Hematopoietic multipotent progenitor cell treated with erythropoietin and hydrocortisone succinate and interleukin-3 and kit ligand, for 15 days (in vitro differentiated cells): ENCODE measurements at regions not wholly inside any gene's neighbourhood (a gene's known extent, or its start where the extent isn't known, plus 50 kb on each side); places are given as distances from the start of the nearest gene placed in this dataset.
"Not testable (repeated sequence)": the region's sequence is repeated elsewhere in the genome, so short reads cannot be mapped to it uniquely, and the experiment has no call there.

Experiments
- DNase-seq: peaks from one replicate; pipeline ENCODE4 v3.0.0-alpha.2; 2015; ENCODE audit warnings: low spot score

DNA sequence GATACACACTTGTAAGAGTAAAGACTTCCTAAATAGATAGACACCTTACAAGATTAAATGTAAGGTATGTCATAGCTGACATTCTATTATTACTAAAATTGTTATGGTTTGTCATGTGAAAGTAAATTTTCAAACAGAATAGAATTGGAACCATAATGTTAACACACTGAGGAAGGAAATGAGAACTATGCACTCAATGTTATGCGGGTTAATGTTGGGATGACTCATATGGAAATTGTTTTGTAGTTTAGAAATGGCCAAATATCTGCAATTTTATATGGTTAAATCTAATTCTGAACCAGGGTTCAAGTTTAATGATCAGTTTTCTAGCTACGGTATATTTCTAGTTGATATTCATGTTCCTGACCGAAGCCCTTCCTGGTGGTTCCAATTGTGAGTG is 214.2 kb upstream of the ADO start:
- DNase-seq = no peak

DNA sequence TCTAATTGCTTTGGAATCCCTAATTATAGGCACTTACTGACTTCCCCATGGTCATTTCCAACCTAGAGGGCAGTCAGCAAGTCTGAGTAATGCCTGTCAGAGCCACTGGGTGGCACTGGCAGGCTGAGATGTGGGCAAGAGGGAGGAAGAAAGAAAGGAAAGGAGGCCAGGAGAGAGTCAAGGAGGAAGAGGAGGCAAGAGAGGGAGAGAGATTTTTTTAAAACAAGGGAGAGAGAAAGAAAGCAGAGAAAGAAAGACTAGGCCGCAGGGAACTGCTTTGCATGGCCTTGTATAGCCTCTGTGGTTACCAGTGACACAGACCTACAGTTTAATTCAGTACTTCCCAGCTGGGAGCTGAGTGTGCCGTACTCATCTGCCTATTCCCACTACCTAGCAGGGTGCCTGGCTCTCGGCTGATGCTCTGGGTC is 210.4 kb upstream of the ADO start:
- DNase-seq = peak; percentile 8

DNA sequence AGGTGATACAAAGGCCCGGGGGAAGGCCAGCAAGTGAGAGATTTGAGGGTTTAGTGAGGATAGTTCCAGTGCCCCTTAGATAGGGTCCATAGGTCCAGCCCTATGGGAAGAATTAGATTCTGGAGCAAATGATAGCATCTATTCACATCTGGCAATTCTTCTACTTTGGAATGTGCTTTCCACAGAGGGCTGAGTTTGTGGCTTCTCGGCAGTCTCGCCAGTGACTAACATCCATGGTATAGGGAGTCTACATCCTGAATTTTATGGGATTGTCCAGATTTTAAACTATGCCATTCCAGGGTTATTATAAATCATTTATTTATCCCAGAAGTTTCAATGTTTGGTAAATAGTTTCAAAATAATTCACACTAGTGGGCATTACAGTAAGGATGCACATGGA is 207.3 kb upstream of the ADO start:
- no peak for DNase-seq

DNA sequence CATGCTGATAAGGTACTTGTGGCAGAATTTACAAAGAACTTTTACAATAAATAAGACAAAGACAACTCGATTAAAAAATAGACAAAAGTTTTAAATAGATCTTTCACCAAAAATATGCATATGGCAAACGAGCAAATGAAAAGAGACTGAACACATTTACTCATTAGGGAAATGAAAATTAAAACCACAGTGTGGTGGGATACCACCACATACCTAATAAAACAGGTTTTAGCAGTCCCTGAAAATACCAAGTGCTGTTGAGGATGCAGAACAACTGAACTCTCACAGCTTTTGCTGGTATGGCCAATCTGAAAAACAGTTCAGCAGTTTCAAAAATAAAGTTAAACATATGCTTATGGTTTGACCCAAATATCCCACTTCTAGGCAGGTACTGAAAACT is 205.4 kb upstream of the ADO start:
- no peak for DNase-seq

DNA sequence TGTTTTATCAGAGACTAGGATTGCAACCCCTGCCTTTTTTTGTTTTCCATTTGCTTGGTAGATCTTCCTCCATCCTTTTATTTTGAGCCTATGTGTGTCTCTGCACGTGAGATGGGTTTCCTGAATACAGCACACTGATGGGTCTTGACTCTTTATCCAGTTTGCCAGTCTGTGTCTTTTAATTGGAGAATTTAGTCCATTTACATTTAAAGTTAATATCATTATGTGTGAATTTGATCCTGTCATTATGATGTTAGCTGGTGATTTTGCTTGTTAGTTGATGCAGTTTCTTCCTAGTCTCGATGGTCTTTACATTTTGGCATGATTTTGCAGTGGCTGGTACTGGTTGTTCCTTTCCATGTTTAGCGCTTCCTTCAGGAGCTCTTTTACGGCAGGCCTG is 198.0 kb upstream of the ADO start:
- DNase-seq = not testable (repeated sequence)

DNA sequence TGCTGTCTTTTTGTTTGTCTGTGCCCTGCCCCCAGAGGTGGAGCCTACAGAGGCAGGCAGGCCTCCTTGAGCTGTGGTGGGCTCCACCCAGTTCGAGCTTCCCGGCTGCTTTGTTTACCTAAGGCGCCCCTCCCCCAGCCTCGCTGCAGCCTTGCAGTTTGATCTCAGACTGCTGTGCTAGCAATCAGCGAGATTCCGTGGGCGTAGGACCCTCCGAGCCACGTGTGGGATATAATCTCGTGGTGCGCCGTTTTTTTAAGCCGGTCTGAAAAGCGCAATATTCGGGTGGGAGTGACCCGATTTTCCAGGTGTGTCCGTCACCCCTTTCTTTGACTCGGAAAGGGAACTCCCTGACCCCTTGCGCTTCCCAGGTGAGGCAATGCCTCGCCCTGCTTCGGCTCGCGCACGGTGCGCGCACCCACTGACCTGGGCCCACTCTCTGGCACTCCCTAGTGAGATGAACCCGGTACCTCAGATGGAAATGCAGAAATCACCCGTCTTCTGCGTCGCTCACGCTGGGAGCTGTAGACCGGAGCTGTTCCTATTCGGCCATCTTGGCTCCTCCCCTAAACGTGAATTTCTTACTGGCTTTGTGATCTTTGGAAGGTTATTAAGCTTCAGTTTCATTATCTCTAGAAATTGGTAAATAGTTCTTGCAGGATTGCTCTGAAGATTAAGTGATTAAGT is 196.2 kb upstream of the ADO start:
- not testable (repeated sequence) for DNase-seq

DNA sequence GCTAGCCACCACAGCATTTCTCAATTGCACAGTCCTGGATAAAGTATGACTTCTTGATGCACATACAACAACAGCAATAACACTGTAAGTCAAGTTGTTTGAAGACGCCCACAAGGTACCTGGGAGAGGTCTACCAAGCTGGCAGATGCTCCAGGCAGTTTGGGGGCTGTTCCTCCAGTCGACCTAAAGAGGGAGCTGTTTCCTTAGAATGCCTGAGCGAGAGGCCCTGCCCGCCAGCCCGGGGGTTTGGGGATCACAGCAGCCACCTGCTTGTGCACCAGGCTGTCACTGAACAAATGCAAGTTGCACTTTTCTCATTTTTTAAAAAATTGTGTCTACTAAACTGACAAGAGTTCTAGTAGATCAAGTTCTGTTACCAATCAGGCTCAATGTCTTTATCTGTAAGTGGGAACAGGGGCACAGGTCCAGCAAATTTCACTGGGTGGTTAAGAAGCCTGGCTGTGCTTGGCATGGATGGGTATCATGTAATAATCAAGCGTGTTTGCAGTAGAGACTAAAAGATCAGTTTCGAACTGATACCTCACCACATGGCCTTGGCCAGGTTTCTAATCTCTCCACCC is 193.8 kb upstream of the ADO start:
- DNase-seq = peak; percentile 4

DNA sequence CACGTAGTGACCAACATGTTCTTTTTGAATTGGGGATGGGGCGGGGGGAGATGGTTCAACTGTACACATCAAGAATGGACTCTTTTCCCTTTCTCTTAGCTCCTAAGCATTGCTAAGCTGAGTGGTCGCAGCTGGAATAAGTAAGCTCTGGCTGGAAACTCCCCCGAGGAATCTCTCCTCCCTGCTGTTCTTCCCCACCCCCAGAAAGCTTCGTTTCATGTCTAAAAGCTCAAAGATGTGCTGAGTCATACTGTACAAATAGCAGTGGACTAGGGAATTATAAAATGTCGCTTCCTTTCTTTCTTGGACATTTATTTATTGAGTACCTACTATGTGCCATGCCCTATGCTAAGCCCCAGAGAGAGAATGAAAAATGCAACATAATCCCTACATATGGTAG is 191.1 kb upstream of the ADO start:
- DNase-seq = no peak

DNA sequence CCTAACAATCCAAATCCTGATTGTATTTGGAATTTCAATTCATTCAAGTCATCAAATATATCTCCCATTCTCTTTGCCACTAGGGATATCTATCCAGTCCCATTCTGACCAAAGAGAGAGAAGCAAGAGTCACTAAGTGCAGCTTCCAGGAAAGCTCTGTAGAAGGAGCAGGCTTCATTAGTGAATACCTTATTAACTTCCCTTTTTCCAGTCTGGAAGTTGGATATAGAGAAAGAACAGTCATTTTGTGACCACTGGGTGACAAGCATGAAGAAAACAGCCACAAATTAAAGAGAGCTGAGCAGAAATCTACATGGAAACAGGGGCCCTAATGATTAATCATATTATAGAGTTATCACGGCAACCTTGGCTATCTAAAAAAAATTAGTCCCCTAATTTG is 190.7 kb upstream of the ADO start:
- no peak for DNase-seq

DNA sequence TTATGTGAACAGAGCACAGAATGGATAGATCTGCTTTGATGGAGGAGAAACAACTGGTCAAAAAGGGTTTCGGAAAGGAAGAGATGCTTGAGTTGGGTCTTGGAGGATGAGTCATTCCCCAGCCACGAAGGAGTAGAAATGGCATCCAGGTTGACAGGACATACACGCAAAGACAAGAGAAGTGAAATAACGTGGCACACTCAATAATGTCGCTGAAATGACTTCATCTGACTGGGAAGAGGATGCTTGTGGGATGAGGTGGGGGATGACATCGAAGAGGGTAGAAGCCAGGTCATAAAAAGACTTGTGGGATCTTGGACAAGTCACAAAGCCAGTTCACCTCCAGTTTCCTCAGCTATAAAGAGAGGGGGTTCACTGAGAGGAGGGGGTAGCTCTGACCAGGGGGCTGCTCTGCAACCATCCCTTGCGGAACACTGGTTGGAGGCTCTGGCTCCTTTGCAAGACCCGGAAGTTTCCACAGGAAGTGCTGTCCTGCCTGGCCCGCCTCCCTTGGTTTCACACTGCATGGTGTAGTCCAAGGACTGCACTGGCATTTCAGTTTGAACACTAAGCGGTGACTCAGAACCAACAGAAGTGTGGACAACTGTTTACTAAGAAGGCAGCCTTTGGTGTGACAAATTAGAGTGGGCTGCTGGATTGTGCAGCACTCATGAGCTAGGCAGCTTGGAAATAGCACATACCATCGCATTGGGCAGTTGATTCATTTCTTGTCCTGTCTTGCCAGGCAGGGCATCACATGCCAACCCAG is 189.9 kb upstream of the ADO start:
- no peak for DNase-seq

DNA sequence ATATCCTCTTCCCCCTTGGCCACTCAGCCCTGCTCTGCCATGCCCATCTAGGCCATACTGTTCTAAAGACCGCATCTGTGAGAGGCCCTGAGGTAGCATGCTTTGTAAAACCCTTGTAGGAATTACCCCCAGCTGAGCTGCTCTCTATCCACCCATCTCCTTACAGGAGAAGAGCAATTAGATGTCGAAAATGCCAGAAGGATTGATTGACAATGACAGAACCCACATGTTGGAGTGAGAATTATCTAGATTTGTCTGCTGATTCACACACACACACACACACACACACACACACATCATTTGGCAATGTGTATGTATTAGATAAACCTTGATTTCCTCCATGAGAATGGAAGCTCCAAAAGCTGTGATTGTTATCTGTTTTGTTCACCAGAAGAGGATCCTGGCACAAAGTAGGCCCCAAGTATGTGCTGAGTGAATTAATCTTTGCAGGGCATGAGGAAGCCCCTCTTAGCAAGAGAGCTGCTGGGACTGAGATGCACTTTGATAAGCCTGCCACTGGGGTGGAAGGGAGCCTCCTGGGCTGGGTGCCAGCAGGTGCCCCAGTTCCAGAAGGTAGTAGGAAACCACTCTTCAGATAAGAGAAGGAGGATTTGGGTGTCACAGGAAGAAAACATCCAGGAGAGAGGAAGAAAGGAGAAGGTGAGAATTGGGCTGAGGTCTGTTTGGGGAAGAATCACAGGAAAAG is 187.5 kb upstream of the ADO start:
- no peak for DNase-seq

DNA sequence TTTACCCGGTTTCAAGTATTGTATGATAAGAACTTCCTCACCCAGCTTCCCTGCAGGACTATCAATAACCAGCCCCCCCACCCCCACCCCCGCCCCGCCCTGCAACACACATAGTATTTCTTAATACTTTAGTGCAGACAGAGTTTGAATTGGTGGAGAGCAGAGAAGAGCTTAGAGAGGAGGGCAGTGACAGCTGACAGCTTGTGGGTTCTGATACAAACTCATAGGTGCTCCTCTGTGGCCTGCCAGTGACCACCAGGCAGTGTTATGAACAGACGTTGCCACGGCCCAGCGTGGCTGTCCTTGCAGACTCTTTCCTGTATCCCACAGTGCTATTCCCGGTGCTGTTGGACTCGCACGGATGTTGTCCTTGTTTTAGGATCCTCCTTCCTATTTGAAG is 186.9 kb upstream of the ADO start:
- DNase-seq = no peak

DNA sequence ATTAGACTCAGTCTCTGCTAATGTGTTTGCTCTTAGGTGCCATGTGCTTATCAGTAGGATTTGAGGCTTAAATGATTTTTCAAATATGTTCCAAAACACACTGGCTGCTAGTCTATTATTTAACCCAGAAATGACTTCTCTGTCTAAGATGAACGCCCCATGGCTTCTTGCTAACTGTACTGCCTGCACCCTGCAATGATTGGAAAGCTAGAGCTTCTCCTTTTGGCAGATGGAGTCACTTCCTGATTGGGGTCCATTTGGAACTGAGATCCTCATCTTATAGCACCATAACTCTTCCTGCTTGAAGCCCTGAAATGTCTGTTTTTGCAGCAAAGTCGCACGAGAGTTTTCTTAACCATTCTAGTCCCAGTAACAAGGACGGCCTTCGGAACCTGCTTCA is 186.5 kb upstream of the ADO start:
- DNase-seq = no peak

DNA sequence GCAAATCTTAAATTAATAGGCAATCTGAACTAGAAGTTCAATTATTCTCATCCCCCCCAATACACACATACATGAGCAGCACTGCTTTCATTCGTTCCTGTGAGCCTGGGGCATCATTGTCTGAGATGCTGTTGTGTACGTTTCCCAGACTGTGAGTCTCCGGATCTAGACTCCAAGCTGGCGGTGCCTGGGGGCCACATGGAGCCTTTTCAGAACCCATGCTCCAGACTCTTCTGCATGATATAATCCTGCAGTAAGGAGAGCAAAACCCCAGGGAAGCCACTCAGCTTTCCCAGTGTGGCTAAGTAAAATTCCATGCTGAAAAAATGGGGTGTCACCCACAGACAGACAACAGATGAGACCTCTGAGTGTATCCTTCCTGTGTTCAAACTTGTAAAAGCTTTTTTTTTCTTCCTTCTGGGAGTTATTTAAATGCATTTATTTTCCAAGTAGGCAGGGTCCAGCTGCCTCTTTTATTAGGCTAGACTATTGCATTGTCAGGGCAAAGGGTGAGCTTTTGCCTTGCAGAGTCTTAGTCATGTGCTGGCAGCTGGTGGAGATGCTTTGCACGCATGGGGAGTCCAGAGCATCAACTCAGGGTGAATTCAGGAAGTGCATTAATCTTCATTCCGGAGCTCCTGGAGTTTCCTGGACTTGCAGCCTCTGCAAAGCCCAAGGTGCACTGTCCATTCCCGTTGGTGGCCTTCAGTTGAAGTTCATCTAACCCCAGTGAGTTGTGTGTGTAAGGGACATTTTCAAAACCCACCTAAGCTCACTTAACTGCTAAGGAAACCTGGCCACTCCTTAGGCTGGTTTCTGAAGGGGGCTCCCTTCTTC is 185.7 kb upstream of the ADO start:
- no peak for DNase-seq

DNA sequence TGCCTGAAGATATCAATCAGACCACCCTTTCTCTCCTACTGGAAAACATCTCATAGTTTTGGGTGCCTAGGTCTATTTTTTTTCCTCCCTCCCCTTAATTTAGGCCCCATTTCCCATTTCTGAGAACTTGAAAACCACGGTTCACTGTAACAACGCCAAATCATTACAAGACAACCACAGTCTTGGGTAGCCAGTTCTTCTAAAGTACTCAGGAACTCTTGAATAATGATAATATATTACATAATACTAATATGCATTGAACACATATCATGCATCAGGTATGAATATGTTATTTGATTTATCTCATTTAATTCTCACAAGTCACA is 185.1 kb upstream of the ADO start:
- no peak for DNase-seq

DNA sequence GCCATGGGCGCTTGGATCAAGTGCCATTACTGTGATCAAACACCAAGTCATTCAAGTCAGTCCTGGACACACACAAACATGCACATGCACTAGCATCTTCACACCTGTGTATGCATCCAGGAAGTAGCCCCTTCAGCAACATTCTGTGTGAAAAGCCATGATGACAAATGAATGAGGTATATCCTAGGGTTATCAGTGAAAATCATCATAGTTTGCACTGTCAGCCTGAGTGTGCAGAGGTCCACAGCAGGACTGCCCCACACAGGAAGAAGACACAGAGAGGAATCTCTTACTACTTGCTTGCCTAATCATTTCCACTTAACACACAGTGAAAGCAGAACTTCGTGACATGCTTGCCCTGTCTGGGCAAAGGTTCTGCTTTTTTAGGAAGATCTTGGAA is 184.0 kb upstream of the ADO start:
- DNase-seq = no peak

DNA sequence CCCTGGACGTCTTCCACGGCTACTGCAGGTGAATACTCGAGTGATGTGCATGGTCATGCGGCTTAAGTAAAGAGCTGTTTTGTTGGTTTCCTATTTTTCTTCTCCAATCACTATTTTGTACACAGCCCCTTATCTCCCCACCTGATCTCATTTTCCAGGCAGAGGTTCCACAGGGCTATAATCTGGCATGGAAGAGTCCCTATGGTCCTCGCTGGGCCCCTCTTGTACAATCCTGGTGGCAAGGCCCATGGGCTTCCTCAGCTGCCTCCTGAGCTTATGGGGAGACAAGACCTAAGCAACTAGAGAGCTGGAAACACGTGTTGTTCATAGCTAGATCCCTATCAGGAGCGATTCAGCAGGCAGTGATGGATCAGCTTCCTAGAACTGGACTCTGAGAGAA is 181.3 kb upstream of the ADO start:
- no peak for DNase-seq

DNA sequence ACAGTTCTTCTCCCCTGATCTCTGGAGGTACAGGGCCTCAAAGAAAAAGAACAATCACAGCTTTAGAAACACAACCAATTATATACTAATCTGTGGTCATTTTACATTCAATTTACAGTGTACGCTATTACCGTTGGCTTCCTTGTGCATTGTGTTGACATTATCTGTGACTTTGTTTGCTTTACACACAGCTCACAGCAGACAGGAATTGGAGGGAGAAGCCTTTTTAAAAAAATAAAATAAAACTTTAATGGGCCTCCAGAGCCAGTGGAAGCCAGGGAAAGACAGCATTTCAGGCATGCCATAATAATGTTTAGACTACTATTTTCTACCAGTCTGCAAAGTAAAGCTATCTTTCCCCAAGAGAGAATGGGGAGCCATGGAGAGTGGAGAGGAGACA is 179.0 kb upstream of the ADO start:
- no peak for DNase-seq

DNA sequence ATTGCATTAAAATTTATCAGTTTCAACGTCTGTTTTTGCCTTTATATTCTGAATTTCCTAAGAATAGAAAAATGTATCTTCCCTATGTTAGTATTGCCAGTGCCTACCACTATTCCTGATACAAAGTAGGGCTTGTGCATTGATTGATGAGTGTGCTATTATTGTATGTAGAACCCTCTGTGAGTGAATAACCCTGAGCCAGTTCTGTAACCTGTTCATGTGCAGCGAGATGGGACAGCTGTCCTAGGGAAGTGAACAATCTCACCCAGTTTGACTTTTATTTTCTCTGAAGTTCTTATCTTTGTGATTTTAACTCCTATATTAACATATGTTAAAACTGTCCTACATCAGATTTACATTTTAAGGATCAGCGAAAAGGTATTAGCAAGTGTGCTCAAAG is 178.4 kb upstream of the ADO start:
- DNase-seq = no peak

DNA sequence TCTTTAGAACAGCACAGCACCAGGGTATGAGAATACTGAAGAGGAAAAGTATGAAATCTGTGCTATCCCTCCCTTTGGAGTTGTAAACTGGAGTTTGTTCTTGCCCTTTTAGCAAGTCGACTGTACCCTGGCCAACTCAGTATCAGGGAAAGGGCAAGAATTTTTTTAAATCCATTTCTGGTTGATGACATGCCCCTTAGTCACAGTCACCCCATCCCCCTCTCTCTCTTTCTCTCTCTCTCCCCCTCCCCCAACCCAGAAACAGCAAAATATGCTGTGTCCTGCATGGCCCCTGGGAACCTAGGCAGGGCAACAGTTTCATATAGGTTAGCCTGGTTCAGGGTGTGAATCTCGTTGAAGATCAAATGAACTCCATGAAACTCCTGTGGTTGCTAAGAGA is 177.7 kb upstream of the ADO start:
- no peak for DNase-seq

DNA sequence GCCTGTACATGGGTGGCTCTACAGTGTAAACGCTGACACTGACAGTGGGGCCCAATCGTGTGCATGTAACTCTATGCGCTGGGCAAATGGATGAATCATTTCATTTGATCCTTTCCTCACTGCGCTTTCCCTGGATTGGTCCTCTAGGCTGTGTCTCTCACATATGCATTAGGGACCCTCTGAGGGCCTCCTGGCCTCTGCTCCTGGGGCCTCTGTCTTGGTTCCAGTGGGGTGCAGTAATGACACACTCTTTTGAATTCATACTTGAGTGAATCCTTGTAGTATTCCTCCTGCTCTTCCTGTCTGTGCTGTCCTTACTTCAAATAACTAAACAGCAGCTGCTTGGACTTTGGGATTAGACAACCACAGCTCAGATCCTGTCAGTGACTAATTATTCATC is 176.5 kb upstream of the ADO start:
- no peak for DNase-seq

DNA sequence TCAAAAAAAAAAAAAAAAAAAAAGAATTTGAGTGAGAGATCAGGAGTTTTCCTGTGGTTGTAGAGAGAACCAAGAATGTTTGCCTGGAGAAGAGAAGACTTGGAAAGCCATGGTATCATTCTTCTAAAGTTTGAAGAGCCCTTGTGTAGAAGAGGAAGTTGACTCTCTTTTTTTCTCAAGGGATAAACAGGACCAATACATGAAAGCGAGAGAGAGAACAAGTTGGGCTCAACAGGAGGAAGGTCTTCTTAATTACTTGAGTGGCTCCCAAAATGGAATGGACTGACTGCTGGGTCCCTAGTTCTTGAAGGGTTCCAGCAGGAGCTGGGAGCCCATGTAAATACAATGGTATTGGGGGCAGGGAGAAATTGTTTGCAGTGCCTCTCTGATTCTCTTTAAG is 173.3 kb upstream of the ADO start:
- DNase-seq = no peak
